Islet precursor cell (in vitro differentiated cells): ENCODE measurements at regions not wholly inside any gene's neighbourhood (a gene's known extent, or its start where the extent isn't known, plus 50 kb on each side); places are given as distances from the start of the nearest gene placed in this dataset.
A peak's percentile ranks its signal among the peaks of the same experiment; 100 is the strongest.
"Not testable (repeated sequence)": the region's sequence is repeated elsewhere in the genome, so short reads cannot be mapped to it uniquely, and the experiment has no call there.

ENCODE experiments used
- DNase-seq: peaks from one replicate; pipeline ENCODE4 v3.0.0-alpha.2; 2018

- DNase-seq = no peak
Measured at GRCh38 chr12:89833337-89834252, 125.0 kb upstream of the ATP2B1 start.

DNA sequence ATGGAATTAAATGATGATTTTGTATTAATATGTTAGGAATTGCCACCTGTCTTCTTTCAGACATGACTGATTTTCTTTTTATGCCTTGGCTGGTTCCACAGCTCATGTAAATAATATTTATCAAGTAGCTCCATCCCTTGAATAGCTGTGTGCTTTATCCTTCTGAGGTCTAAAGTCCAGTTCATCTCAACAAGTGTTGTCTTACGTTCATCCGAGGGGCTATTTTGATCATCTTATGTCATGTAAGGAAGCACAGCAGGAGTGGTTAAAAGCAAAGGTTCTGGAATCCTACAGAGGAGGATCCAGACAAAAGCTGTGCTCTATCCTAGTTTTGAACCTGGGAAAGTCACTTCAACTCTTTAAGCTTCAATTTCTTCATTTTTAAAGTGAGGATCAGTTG lies 123.7 kb upstream of the ATP2B1 start:
- DNase-seq = no peak

DNA sequence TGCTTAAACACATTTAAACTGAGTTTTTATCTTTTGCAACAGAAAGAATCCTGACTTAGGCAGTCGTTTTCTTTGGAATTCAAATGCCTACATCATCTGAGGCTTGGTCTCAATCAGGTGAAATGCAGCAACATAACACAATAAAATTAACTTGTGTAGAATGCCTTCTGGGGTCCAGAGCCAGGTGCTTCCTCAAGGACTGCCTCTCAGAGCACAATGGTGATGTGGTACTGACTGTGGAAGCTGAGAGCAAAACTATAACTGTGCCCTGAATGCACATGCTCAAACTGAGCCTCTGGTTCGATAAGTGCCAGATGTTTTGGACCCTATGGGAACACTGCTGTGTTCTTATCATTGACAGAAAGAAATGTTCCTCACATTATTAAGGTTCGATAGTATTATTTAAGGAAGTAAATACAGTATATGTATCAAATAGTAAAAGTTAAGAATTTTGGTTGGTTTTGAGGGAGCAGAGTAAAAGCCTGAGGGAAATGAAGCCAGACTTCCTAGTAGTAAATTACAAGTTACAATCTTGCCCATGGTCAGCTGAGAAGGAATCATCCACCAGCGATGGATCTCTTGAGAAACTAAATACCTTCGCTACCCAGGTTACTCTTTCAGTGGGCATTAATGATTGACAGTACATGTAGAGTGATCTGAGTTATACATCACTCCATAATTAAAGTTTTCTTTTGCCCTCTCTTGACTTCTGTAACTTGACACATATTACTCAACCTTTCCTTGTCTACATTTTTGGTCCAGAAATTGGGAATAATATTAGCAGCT lies 122.9 kb upstream of the ATP2B1 start:
- DNase-seq = no peak

DNA sequence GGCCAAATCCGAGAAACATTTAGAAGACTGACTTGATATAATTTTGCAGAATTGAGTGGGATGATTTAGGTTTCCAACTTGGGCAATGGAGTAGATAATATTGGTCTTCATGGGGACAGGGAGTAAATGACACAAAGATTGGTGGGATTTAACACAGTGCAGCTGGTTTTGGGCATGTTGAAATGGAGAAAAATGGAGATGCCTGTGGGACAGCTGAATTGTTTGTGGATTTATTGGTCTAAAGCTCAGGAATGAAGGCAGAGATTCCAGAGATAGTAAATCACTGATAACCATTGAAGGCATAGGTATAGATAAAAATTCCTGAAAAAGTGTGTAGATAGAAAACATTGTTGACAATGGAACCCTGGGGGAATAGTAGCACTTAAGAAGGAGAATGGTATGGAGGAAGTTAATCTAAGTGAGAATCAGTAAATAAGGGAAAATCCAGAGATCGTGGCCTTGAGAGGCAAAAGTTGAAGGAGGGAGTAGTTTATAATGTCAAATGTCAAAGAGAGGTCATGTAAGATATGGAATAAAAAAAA lies 120.9 kb upstream of the ATP2B1 start:
- peak; percentile 63 for DNase-seq

- no peak for DNase-seq
Measured at GRCh38 chr12:89828575-89828974, 119.9 kb upstream of the ATP2B1 start.

DNA sequence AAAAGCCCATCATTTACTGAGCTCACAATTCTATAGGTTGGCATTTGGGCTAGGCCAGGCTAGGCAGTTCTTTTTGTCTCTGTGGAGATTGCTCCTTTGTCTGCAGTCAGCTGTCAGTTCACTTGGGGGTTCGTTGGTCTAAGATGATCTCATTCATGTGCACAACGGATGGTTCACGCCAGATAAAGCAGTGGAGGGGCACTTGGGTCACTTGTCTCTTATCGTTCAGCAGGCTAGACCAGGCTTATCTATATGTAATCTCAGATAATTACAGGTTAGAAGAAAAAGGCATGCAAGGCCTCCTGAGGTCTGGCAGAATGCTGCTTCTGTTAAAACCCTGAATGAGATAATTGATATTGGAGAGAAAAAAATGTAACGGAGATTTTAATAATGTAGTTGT lies 119.0 kb upstream of the ATP2B1 start:
- DNase-seq = peak; percentile 98

GRCh38 chr12:89826468-89826867 lies 117.8 kb upstream of the ATP2B1 start:
- DNase-seq = peak; percentile 24

- peak; percentile 64 for DNase-seq
Measured at GRCh38 chr12:89825591-89826449, 117.2 kb upstream of the ATP2B1 start.

- no peak for DNase-seq
Measured at GRCh38 chr12:89824822-89825221, 116.2 kb upstream of the ATP2B1 start.

GRCh38 chr12:89822992-89823391 lies 114.4 kb upstream of the ATP2B1 start:
- not testable (repeated sequence) for DNase-seq

DNA sequence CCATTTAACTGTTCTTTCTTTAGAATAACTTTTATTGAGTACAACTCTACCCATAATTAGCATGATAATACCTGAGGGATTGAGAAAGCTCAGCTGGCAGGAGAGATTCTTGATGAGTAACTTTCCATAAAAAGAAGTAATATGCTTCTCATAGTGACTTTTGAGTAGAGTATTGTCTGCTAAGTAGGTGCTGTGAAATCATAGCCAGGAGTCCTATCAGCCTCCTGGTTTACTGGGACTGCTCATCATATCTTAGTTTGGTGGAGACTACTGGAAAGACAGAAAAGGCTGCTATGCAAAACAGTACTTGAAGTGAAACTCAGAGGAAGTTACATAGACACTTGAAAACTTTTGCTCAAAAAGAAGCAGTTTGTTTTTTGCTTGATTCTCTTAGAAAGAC lies 113.3 kb upstream of the ATP2B1 start:
- DNase-seq = no peak

DNA sequence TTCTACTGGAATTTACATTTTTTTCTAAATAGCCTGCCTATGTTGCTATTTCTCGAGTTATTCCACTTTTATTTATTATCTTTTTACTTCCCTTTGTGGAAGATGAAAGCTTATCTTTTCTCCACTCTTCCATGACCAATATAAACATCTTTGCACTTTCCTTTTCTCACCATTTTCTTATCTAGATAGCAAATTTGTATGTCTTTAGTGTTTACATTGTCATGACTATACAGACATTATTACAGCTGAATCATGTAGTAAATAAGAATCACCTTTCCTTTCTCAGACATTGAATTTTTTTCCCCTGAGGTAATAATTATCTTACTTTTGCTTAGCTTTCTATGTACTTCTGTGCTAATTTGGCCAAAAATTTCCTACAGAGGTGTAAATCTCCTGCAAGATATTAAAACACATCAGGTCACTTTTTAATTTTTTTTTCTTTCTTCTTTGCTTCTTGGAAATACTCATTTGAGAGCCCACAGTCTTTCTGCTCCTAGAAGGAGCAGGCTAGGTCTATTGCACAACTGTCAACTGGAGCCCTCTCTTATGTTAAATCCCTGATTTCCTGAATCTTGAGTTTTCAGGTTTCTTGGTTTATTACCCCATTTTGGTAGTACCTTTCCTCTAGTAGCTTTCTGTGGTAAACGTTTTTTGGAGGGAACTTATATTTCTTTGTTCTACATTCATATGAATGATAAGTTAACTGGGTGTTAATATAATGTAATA lies 109.0 kb upstream of the ATP2B1 start:
- DNase-seq = no peak

GRCh38 chr12:89815225-89815624 lies 106.6 kb upstream of the ATP2B1 start:
- no peak for DNase-seq

DNA sequence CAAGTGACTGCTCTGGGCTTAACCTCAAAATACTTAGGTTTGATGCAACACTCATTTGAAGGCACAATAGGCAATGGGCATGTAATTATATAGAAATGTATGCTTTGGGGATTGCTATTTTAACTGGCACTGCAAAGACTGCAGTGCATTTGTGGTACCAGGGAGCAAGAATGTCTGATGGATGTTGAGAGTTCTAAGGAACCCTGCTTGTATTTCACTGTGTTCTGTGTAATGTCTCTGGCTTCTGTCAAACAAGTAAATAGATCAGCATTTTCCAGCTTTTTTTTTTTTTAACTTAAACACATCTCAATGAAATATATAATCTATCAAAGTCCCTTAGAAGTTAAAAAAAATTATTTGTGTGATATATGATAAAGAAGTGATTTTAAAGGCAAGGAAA lies 94.8 kb upstream of the ATP2B1 start:
- no peak for DNase-seq

- no peak for DNase-seq
Measured at GRCh38 chr12:89801284-89801683, 92.6 kb upstream of the ATP2B1 start.

DNA sequence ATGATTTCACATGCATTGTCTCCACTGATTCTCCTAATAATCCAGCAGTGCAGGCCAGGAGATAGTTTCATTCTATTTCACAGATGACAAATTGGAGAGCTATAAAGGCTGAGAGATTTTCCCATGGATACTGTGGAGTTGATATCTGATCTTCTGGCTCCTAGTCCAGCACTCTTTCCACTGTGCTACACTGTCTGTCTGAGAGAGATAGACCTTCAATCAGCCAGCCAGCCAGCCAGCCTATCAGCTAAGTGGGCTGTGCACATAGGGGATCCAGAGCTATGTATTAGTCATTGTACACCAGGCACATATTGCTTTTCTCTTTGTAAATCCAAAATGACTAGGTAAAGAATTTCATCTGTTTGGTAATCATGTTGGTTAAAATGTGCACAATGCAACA lies 91.8 kb upstream of the ATP2B1 start:
- DNase-seq = peak; percentile 90

DNA sequence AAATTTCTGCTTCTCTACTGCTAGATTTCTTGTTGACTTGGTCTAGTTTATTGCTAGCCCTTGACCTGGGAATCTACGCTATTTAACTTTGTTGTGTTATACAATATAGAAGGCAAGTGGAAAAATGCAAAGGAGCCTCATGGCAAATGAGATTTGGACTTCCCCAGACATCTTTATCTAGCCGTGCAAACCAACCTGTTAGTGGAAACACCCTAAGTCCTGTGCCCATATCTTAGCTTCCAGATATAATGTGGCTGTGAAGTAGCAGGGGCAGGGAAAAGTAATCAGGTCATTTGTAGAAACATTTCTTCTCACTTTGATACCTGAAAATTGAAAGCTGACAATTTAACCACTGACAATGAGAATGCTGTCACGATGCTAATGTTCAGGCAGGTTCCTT lies 90.7 kb upstream of the ATP2B1 start:
- DNase-seq = no peak

GRCh38 chr12:89797436-89797835 lies 88.8 kb upstream of the ATP2B1 start:
- DNase-seq = no peak

DNA sequence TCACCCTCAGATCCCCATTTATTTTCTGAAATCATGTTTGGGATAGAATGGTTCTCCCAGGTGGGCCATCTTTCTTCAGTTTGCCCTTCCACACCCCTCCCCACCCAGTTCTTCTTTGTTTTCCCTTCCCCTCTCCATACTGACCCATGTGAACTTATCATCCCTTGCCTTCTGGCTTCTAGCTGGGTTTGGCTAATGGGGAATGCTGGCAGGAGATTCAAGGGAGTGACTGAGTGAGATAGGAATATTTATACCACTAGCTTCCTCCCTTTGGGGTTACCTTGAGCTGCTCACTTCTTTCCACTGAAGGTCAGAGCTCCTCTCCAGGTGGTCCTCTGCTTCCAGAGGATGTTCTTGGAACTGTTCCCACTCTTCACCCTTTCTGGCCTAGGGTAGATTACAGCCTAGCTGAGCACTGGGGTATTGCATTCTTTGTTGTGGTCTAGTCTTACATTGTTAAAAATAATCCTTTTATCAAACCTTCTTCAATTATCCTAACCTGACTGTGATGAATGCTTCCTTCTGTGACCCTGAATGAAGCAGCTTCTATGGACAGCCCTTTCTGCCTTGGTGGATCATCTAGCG lies 88.3 kb upstream of the ATP2B1 start:
- DNase-seq = no peak

- no peak for DNase-seq
Measured at GRCh38 chr12:89793946-89794345, 85.3 kb upstream of the ATP2B1 start.

DNA sequence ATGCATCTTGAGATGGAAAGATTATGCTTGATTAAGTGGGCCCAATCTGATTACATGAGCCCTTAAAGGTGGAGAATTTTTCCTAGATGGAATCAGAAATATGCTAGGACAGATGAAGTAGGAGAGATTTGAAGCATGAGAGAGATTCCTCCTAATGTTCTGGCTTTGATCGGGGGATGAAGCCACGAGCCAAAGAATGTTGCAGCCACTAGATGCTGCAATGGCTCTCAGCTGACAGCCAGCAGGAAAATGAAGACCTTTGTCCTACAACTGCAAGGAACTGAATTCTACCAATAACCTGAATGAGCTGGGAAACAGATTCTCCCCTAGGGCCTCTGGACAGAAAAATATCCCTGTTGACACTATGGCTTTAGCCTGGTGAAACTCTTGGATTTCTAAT lies 82.6 kb upstream of the ATP2B1 start:
- DNase-seq = no peak

DNA sequence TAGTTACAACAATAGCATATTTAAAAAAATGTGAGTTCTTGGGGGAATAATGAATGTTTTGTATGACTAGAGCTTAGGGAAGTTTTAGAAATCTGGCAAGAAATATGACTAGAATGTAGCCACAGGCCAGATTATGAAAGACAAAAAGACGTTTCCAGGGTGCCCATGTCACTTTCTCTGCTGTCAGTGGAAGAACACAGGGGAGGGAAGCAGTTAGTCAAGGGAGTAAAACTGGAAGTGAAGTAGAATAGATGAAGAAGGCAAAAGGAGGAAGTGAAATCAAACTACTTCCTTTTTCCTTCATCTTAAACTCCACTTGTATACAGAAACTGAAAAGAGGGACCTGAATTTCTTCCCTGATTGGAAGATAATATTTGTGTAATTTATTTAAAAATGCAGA lies 81.2 kb upstream of the ATP2B1 start:
- DNase-seq = no peak
